EL (cell line): ENCODE measurements at regions not wholly inside any gene's neighbourhood (a gene's known extent, or its start where the extent isn't known, plus 50 kb on each side); places are given as distances from the start of the nearest gene placed in this dataset.

Experiments
- DNase-seq: peaks from one replicate; pipeline ENCODE4 v3.0.0-alpha.2; 2016

GRCh38 chr1:87733386-87733785, 404.7 kb downstream of the LMO4 start:
- DNase-seq, result no peak

GRCh38 chr1:87735750-87736149, 407.1 kb downstream of the LMO4 start:
- no peak for DNase-seq

- no peak for DNase-seq
Observed at GRCh38 chr1:87739141-87739540, 410.5 kb downstream of the LMO4 start.

- no peak for DNase-seq
Observed at GRCh38 chr1:87739704-87740103, 411.0 kb downstream of the LMO4 start.

- DNase-seq, result no peak
Observed at GRCh38 chr1:87743256-87743655, 414.6 kb downstream of the LMO4 start.

- no peak for DNase-seq
Observed at GRCh38 chr1:87744056-87744455, 415.4 kb downstream of the LMO4 start.

- DNase-seq, result no peak
Observed at GRCh38 chr1:87744763-87745162, 416.1 kb downstream of the LMO4 start.

- DNase-seq, result no peak
Observed at GRCh38 chr1:87753366-87753765, 424.7 kb downstream of the LMO4 start.

GRCh38 chr1:87754139-87754538, 425.5 kb downstream of the LMO4 start:
- no peak for DNase-seq

- no peak for DNase-seq
Observed at GRCh38 chr1:87757676-87758075, 429.0 kb downstream of the LMO4 start.

- DNase-seq, result no peak
Observed at GRCh38 chr1:87759421-87760087, 430.9 kb downstream of the LMO4 start.

GRCh38 chr1:87760155-87760554, 431.5 kb downstream of the LMO4 start:
- no peak for DNase-seq

GRCh38 chr1:87760654-87761053, 432.0 kb downstream of the LMO4 start:
- no peak for DNase-seq

- no peak for DNase-seq
Observed at GRCh38 chr1:87763483-87763882, 434.8 kb downstream of the LMO4 start.

- no peak for DNase-seq
Observed at GRCh38 chr1:87765057-87765680, 436.5 kb downstream of the LMO4 start.

GRCh38 chr1:87765681-87766070, 437.0 kb downstream of the LMO4 start:
- no peak for DNase-seq

GRCh38 chr1:87766737-87767136, 438.1 kb downstream of the LMO4 start:
- peak; percentile 2 for DNase-seq

GRCh38 chr1:87778896-87779295, 450.2 kb downstream of the LMO4 start:
- no peak for DNase-seq

GRCh38 chr1:87781554-87781953, 452.9 kb downstream of the LMO4 start:
- no peak for DNase-seq

- no peak for DNase-seq
Observed at GRCh38 chr1:87783315-87783714, 454.6 kb downstream of the LMO4 start.

GRCh38 chr1:87785386-87785785, 456.7 kb downstream of the LMO4 start:
- no peak for DNase-seq

GRCh38 chr1:87786229-87786628, 457.5 kb downstream of the LMO4 start:
- DNase-seq, result no peak

GRCh38 chr1:87786861-87787545, 458.3 kb downstream of the LMO4 start:
- DNase-seq, result no peak

GRCh38 chr1:87787551-87787950, 458.9 kb downstream of the LMO4 start:
- peak; percentile 15 for DNase-seq
